AG09319 (cell line): ENCODE measurements at regions not wholly inside any gene's neighbourhood (a gene's known extent, or its start where the extent isn't known, plus 50 kb on each side); places are given as distances from the start of the nearest gene placed in this dataset.

ENCODE experiments used
- DNase-seq: peaks from one replicate; pipeline ENCODE4 v3.0.0-alpha.2; 2010; ENCODE audit warnings: low read depth; ENCODE audit errors: extremely low read depth
- TF ChIP-seq, protein P1 (sequence below): IDR thresholded peaks from 2 replicates; pipeline ENCODE4 v1.5.1; 2011; ENCODE audit warnings: low read depth, mild to moderate bottlenecking, inconsistent platforms, low read length, moderate library complexity

DNA sequence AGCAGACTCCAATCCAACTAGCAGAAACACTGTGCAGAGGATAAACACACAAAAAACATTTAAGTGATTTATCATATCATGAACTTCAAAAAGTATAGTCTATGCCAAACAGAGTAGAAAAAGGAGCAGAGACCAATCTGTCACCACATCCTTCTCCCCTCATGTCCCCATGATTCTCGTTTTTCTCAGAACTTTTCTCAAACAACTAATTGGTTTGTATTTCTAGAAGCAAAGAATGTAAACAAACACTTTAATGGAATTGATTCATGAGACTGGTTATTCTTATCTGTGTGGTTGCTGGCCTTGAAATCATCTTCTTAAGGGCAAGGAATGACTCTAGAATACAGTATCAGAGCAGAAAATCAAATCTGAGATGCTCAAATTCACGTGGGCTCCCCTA, 294.2 kb upstream of the THBS1 start:
- TF ChIP-seq, protein P1, sequence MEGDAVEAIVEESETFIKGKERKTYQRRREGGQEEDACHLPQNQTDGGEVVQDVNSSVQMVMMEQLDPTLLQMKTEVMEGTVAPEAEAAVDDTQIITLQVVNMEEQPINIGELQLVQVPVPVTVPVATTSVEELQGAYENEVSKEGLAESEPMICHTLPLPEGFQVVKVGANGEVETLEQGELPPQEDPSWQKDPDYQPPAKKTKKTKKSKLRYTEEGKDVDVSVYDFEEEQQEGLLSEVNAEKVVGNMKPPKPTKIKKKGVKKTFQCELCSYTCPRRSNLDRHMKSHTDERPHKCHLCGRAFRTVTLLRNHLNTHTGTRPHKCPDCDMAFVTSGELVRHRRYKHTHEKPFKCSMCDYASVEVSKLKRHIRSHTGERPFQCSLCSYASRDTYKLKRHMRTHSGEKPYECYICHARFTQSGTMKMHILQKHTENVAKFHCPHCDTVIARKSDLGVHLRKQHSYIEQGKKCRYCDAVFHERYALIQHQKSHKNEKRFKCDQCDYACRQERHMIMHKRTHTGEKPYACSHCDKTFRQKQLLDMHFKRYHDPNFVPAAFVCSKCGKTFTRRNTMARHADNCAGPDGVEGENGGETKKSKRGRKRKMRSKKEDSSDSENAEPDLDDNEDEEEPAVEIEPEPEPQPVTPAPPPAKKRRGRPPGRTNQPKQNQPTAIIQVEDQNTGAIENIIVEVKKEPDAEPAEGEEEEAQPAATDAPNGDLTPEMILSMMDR: no peak
- DNase-seq: no peak

DNA sequence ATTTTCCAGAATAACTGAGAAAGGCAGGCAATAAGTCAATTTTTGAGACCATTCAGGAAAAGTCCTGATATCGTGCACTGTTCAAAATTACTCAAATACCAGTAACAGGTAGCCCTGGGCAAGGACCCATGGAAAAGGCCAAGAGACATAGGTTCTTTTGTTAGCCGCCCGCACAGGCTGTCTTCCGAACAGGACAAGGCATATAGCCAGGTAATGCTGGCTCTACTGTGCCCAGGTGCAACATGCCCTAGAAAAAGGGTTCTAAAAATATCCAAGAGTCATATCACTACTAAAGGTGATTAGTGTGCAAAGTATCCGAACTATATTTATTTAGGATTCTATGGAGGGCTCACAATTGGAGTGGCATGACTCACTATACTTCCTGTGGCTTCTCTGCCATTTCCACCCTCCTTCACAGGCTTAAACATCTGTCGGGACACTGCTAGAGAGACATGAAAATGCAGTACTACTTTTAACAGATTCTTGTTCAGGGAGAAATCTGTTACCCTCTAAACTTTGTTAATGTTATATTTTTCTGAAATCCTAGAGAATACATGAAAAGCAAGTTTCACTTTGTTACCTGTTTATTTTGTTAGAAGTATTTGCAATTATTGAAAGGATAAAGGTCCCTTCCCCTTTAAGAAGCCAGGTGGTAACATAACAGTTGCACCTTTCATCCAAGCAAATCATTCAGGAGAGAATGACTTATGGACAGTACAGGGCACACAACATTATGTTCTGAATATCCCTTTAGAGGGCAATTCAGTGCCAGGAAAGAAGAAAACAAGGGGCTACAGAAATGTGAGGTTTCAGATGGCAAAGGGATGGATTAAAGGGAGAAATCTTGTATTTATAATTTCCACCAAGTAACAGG, 293.3 kb upstream of the THBS1 start:
- TF ChIP-seq, protein P1: no peak
- no peak for DNase-seq

DNA sequence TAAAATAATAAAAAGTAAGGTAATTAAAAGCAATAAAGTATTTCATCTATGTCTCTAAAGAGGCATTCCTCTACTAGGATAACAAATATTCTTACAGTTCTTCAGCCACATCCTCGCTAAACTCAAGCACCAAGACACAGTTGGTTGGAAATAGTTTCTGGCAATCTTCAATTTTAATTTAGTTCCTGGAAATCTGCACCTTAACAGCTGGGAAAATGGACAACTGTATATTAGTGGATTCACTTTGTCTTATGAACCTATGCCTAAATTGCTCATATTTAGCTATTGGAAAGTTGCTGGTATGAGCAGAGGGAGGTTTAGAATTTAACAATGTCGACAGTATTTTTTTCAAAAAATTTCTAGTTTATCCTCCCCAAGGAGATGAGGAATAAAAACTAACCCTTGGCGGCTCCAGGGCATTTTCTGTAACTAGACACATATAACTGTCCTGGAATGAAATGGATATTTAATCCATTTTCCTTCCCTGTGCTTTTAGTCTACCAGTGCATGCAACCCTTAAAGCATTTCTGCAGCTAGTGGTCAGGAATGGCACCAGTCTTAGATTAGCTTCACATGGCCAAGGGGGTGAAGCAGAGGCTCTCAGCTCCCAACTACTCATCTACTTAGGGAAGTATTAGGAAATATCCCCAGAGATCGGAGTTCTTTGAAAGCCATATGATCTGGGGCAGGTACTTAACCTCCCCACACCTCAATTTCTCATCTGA, 290.0 kb upstream of the THBS1 start:
- TF ChIP-seq, protein P1: no peak
- no peak for DNase-seq

DNA sequence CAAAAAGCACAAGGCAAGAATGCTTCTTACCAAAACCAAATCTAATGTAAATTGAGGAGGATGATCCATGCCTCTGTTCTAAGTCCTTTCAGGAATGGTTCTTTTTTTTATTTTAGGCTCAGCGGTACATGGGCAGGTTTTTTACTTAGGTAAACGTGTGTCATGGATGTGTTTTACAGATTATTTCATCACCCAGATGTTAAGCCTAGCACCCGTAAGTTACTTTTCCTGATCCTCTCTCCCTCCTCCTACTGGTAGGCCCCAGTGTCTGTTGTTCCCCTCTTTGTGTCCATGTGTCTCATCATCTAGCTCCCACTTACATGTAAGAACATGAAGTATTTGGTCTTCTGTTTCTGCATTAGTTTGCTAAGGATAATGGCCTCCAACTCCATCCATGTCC, 289.2 kb upstream of the THBS1 start:
- no peak for DNase-seq
- TF ChIP-seq, protein P1: no peak

DNA sequence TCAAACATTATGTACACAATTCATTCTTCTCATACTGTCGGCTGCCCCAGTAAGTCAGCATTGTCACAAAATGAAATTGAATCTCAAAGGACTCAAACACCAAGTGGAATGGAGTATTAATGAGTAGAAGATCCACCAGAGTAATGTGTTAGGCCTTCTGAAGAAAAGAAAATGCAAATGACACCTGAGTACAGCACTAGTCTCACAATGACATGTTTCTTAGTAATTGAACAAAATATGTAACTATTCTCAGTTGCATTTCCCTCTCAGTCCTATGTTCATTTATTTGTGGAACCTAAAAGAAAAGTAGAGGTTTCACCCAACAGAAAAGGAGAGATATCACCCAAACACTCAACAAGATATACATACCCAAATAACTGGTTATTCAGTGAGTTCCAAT, 283.9 kb upstream of the THBS1 start:
- TF ChIP-seq, protein P1: no peak
- no peak for DNase-seq

DNA sequence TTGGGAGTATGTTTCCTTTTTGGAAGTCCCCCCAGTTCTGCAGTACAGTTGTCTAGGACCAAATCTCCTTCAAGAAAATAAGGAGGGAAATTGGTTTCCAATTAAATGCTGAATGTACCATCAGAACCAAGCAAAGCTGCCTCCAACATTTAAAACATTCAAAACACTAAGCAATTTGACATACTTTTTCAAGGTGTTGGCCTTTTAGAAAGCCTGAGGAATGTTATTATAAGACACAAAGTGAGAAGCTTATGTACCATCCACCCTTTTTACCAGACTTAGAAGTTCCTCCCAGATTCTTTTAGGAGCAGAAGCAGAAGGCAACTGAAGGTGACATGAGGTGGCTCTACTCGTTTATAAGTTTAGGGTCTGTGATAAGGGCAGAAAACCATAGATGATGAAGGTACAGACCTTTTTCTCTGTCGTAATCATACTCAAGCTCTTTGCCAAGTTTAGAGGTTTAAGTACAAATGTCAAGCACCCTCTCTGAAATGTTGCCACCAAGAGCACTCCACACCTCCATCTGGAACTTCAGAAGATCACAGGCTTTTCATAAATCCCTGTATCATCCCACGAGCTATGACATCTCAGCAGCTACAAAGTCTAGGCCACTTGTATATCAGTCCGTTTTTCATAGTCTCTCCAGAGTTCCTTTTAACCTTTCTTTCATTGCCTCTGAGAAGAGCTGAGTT, 282.5 kb upstream of the THBS1 start:
- TF ChIP-seq, protein P1: no peak
- DNase-seq: no peak
